GM21526 (cell line): ENCODE measurements at regions not wholly inside any gene's neighbourhood (a gene's known extent, or its start where the extent isn't known, plus 50 kb on each side); places are given as distances from the start of the nearest gene placed in this dataset.
"Not testable (repeated sequence)": the region's sequence is repeated elsewhere in the genome, so short reads cannot be mapped to it uniquely, and the experiment has no call there.

Experiments used
- ATAC-seq: cut with Tn5 transposase; IDR thresholded peaks from one replicate; pipeline ENCODE4 v1.9.1; 2021; ENCODE audit warnings: moderate library complexity; ENCODE audit not compliant: unreplicated experiment, low FRiP score

GRCh38 chr12:31822761-31823160 lies 93.9 kb upstream of the AMN1 start:
- no peak for ATAC-seq

GRCh38 chr12:31821484-31821883 lies 92.7 kb upstream of the AMN1 start:
- no peak for ATAC-seq

- no peak for ATAC-seq
These were observed 92.0 kb upstream of the AMN1 start for GRCh38 chr12:31820832-31821231.

- ATAC-seq = no peak
These were observed 90.6 kb upstream of the AMN1 start for GRCh38 chr12:31819427-31819826.

DNA sequence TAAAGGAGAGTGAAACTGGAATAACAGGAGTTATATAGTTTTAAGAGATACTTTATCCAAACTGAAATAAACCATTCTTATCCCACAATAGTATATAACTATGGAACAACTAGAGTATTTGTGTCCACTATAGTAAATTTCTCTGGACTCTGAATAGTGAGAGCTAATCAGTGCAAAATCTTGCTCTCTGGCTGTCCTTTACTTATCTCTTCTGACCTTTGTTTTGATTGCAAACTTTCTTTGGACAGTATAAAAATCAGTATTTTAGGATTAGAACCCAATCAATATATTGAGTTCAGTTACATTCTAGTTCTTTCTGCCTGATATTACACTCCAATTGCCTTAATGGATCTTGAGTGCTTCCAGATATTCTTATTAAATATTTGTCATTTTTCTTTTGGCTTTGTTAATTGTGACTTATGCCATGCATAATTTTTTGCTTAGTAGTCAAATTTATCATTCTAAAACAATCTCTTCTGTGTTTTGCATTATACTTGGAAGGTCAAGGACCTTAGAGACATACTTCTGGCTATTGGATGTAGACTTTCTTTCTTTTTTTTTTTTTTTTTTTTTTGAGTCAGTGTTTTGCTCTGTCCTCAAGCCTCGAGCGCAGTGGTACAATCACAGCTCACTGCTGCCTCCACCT lies 89.9 kb upstream of the AMN1 start:
- no peak for ATAC-seq

- no peak for ATAC-seq
These were observed 88.3 kb upstream of the AMN1 start for GRCh38 chr12:31817120-31817519.

DNA sequence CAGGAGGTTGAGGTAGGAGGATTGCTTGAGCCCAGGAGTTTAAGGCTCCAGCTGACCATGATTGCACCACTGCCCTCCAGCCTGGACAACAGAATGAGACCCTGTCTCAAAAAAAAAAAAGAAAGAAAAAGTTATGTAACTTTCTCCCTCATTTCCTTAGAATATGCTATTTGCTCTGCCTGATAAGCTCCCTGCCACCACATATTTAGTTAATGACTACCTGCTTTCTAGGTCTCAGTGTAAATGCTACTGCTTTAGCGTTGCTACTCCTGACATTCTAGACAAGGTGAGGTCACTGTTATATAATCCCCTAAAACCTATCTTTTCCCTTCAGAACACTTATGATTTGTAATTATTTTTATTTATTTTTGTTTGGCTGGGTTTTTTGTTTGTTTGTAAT lies 86.3 kb upstream of the AMN1 start:
- ATAC-seq = no peak

GRCh38 chr12:31813305-31813704 lies 84.5 kb upstream of the AMN1 start:
- ATAC-seq = no peak

- no peak for ATAC-seq
These were observed 78.9 kb upstream of the AMN1 start for GRCh38 chr12:31807773-31808097.

- not testable (repeated sequence) for ATAC-seq
These were observed 78.4 kb upstream of the AMN1 start for GRCh38 chr12:31807081-31807772.

DNA sequence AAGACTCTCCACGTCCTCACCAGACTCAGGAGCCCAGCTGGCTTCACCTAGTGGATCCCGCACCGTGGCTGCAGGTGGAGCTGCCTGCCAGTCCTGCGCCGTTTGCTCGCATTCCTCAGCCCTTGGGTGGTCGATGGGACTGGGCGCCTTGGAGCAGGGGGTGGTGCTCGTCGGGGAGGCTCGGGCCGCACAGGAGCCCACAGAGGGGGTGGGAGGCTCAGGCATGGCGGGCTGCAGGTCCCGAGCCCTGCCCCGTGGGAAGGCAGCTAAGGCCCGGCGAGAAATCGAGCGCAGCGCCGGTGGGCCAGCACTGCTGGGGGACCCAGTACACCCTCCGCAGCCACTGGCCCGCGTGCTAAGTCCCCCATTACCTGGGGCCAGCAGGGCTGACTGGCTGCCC lies 76.9 kb upstream of the AMN1 start:
- not testable (repeated sequence) for ATAC-seq

DNA sequence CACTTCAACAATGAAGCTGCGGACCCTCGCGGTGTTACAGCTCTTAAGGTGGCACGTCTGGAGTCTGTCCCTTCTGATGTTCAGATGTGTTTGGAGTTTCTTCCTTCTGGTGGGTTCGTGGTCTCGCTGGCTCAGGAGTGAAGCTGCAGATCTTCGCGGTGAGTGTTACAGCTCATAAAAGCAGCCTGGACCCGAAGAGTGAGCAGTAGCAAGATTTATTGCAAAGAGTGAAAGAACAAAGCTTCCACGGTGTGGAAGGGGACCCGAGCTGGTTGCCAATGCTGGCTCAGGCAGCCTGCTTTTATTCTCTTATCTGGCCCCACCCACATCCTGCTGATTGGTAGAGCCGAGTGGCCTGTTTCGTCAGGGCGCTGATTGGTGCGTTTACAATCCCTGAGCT lies 75.9 kb upstream of the AMN1 start:
- ATAC-seq = not testable (repeated sequence)

- ATAC-seq = no peak
These were observed 75.3 kb upstream of the AMN1 start for GRCh38 chr12:31804185-31804504.

DNA sequence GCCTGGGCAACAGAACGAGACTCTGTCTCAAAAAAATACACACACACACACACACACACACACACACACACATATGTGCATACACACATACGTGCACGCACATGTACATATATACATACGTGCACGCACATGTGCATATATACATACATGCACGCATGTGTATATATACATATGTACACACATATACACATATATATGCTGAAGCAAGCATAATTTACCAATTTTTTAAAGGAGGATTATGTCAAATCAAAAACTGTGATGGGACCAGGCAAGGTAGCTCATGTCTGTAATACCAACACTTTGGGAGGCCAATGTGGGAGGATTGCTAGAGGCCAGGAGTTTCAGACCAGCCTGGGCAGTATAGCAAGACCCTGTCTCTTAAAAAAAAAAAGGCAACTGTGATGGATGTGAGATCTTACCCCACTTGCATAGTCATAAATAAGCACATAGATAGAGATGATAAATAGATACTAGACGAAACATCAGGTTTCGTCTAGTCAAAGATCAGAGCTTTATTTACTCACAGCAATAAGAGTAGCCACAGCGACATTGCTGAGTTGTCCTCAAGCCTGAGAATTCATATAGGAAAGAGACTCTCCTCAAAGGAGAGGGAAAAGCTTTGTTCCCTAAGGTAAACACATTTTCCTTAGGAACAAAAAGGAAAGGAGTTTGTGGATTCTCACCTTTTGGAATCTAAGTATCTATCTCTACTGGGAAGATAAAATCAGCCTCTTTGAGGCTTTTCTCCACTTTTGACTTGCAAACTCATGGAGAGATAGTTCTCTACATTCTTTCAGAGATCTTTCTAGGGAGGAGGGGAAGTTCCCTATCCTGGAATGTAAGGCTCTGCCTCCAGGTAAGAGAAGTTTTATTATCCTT lies 74.7 kb upstream of the AMN1 start:
- no peak for ATAC-seq

- no peak for ATAC-seq
These were observed 73.1 kb upstream of the AMN1 start for GRCh38 chr12:31801872-31802271.

DNA sequence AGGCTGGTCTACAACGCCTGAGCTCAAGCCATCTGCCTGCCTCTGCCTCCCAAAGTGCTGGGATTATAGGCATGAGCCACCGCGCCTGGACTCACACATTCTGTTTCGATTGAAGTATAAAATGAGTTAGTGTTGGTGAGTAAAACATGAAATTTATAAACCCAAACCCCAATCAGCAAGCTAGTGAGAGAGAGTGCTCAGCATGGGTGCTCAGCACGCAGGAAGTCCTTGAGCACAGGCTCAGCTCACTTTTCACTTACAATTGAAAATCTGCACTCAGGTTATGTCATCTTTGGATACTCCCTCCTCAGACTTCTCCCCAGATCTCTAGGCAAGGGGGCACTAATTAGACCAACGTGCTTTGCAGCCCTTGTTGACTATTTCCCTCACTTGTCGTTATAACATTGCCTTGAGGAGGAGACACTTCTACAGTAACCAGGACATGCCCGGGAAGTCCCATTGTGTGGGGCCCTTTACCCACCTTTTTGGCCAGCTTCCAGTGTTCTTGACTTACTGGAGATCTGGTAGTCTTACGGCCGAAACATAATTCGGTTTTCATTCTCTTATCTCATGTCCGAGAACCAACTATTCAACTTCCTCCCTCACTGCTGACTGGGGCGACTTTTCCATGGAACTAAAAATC lies 68.5 kb upstream of the AMN1 start:
- no peak for ATAC-seq

DNA sequence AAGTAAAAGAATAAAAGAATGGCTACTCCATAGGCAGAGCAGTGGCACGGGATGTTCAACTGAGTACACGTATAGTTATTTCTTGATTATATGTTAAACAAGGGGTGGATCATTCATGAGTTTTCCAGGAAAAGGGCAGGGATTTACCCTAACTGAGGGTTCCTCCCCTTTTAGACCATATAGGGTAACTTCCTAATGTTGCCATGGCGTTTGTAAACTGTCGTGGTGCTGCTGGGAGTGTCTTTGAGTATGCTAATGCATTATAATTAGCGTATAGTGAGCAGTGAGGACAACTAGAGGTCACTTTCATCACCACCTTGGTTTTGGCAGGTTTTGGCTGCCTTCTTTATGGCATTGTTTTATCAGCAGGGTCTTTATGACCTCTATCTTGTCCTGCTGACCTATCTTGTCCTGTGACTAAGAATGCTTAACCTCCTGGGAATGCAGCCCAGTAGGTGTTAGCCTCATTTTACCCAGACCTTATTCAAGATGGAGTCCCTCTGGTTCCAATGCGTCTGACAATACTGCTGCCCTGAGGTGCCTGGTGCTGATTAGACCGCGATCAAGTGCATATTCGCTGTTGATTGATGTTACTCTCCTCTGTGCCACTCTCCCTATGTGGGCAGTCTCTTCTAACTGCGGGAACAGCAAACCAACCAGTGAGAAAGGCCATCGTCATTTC lies 67.6 kb upstream of the AMN1 start:
- no peak for ATAC-seq

- ATAC-seq = no peak
These were observed 65.9 kb upstream of the AMN1 start for GRCh38 chr12:31794745-31795144.

DNA sequence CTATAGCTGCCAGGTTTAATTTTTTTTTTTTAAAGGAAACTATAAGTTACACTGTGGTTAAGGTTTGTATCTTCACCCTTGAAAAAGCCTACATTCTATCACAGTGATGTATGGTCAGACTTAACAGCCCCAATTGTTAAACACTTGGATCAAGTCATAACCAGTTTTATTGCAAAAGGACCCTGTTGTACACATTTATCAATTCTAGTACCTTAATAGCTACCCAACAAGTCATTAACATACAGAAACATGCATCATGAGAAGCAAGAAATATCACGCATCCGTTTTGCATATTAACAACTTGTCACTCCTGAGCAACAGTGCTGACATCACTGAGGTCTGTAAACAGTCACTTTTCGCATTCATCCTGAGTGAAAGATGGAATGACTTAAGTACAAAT lies 62.4 kb upstream of the AMN1 start:
- ATAC-seq = not testable (repeated sequence)

GRCh38 chr12:31790759-31791158 lies 61.9 kb upstream of the AMN1 start:
- ATAC-seq = no peak

GRCh38 chr12:31785318-31785717 lies 56.5 kb upstream of the AMN1 start:
- ATAC-seq = no peak
